HFFc6 (cell line): ENCODE measurements at regions not wholly inside any gene's neighbourhood (a gene's known extent, or its start where the extent isn't known, plus 50 kb on each side); places are given as distances from the start of the nearest gene placed in this dataset.

ENCODE experiments used
- DNase-seq: peaks from one replicate; pipeline ENCODE4 v3.0.0-alpha.2; 2018
- H3K27ac Mint-ChIP-seq: 2 replicates; pipeline ENCODE4 v1.8.0; 2020; ENCODE audit warnings: mild to moderate bottlenecking, mixed read lengths
- H3K27me3 Mint-ChIP-seq: 2 replicates; pipeline ENCODE4 v1.8.0; 2021; ENCODE audit warnings: mild to moderate bottlenecking, moderate library complexity, mixed read lengths; ENCODE audit not compliant: insufficient read depth
- H3K36me3 Mint-ChIP-seq: 2 replicates; pipeline ENCODE4 v1.8.0; 2021; ENCODE audit warnings: low read depth, mixed read lengths
- H3K4me1 Mint-ChIP-seq: 2 replicates; pipeline ENCODE4 v1.8.0; 2020; ENCODE audit warnings: low read depth, mixed read lengths
- H3K4me3 Mint-ChIP-seq: 2 replicates; pipeline ENCODE4 v1.8.0; 2020; ENCODE audit warnings: mild to moderate bottlenecking, moderate library complexity, mixed read lengths
- H3K9me3 Mint-ChIP-seq: 2 replicates; pipeline ENCODE4 v1.8.0; 2020; ENCODE audit warnings: mild to moderate bottlenecking, mixed read lengths
- CTCF ChIP-seq: fragments of 200-600 bp; sonication (generic); IDR thresholded peaks from 2 replicates; pipeline ENCODE4 v1.5.0; 2021; ENCODE audit warnings: antibody characterized with exemption, mild to moderate bottlenecking

GRCh38 chr4:139611391-139611790, 54.2 kb upstream of the MGST2 start:
- Mint-ChIP-seq H3K4me1 (peaks cover 37% of the 10 kb centered on the region), H3K4me3 (no peak overlapping the region), H3K36me3 (no peaks in the 10 kb centered on the region), H3K27me3 (no peaks in the 10 kb centered on the region; the same call in 1 of the 2 replicates), H3K9me3 (no peaks in the 10 kb centered on the region), H3K27ac (no peak overlapping the region)
- no peak for TF ChIP-seq CTCF
- DNase-seq, result no peak

DNA sequence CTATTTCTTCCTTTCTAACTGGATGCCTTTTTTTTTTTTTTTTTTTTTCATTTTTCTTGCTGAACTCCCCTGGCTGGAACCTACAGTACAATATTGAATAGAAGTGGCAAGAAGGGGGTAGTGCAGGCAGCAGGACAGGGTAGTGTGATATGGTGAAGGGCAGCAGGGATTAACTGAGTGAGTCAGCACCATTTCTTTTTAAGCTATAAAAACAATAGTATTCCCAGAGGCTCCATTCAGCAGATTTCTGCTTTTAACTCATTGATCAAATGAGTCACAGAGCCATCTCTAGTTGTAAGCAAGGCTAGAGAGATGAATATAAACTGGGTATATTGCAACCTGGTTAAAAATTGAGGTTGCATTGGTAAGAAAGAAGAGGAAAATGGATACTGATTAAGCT, 53.6 kb upstream of the SETD7 start:
- Mint-ChIP-seq H3K4me3 (no peak overlapping the region), H3K9me3 (no peaks in the 10 kb centered on the region), H3K27ac (peak overlapping the region; percentile 24; the same call in 1 of the 2 replicates), H3K27me3 (no peaks in the 10 kb centered on the region; the same call in none of the 2 replicates), H3K36me3 (no peaks in the 10 kb centered on the region), H3K4me1 (peaks cover 44% of the 10 kb centered on the region)
- DNase-seq, result peak; percentile 65
- peak; percentile 34 for TF ChIP-seq CTCF

DNA sequence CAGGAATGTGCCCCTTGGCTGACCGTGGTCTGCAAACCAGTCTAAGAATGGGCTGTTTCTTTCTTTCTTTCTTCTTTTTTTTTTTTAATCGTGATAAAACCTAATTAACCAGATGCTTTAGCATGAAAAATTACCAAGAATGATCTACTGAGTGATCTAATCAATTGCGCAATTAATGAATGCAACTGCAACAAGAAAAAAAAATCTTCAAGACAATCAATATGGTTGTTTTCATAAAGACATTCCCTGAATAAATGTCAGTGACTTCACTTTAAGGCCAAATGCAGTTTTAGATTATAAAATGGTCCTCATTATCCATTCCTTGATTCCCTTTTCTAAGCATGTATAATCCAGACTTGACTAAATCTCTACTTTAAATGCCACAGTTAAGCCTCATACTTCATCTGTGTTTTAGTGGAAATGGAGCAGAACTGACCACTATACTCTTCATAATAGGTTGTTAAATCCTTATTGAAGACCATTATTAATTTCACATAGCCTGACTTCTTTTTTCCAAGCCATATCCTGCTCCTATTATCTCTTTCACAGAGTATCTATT, 51.6 kb upstream of the SETD7 start:
- no peak for DNase-seq
- H3K4me3 Mint-ChIP-seq, result no peak overlapping the region; the same call in 1 of the 2 replicates
- peak overlapping the region; percentile 80 for H3K27ac Mint-ChIP-seq
- no peaks in the 10 kb centered on the region for H3K9me3 Mint-ChIP-seq
- TF ChIP-seq CTCF, result no peak
- H3K36me3 Mint-ChIP-seq, result no peaks in the 10 kb centered on the region
- H3K4me1 Mint-ChIP-seq, result peaks cover 44% of the 10 kb centered on the region
- H3K27me3 Mint-ChIP-seq, result no peaks in the 10 kb centered on the region; the same call in none of the 2 replicates

DNA sequence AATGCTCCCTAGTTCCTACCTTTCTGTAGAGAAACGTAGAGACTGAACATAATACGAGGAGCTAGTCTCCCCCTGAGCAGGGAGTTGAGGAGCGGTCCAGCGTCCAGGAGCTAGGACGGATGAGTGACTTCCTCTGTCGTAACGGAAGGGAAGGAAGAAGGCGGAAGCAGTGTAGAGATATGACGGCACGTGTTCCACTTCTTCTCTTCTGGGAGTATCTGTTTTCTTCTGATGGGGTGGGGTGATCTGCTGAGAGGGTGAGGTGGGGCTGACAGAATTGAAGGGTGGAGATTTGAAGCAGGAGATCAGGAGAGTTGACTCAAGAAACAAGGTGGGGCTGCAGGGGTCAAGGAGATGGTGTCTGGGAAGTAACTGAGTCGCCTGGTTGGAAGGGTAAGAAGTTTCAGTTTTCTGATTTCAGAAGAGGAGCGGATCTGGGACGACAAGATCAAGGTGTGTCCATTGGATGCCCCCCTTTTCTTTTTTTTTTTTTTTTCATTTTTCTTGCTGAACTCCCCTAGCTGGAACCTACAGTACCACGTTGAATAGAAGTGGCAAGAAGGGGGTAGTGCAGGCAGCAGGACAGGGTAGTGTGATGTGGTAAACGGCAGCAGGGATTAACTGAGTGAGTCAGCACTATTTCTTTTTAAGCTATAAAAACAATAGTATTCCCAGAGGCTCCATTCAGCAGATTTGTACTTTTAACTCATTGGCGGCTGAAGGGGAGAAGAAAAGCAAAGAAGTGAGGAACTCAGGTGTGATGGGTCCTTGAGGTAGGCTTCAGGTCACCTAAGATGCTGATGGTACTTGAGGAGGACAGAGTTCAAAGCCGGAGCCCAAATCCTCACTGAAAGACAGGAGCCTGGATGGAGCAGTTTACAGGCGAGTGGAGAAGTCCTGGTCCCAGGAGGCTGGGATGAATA, 50.8 kb upstream of the SETD7 start:
- H3K27ac Mint-ChIP-seq, result peak overlapping the region; percentile 80
- DNase-seq, result peak; percentile 74
- no peaks in the 10 kb centered on the region for H3K36me3 Mint-ChIP-seq
- no peaks in the 10 kb centered on the region; the same call in none of the 2 replicates for H3K27me3 Mint-ChIP-seq
- H3K4me3 Mint-ChIP-seq, result peak overlapping the region; percentile 49
- H3K4me1 Mint-ChIP-seq, result peaks cover 44% of the 10 kb centered on the region
- peak; percentile 60 for TF ChIP-seq CTCF
- no peaks in the 10 kb centered on the region for H3K9me3 Mint-ChIP-seq

DNA sequence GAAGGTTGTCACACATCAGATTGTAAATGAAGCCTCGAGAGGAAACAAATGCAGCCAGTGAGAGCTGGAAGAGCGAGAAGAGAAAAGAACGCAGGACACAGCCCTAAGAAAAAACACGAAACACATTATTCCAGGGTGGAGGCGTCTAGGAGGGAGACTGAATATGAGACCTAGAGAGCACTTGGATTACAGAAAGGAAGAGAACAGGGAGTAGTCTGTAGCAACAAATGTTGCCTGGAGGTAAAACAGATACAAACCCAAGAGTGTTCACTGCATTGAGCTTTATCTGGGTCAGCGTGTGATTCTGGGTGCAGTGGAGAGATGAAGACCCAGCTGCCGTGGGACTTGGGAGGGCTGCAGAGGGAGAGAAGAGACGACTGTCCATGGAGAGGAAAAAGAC, 50.1 kb upstream of the SETD7 start:
- Mint-ChIP-seq H3K9me3 (no peaks in the 10 kb centered on the region), H3K36me3 (no peaks in the 10 kb centered on the region), H3K27me3 (no peaks in the 10 kb centered on the region; the same call in none of the 2 replicates), H3K27ac (0 out of 2 replicates have a peak overlapping the region, but pooled peaks have one; percentile 11), H3K4me1 (peaks cover 44% of the 10 kb centered on the region), H3K4me3 (no peak overlapping the region; the same call in 1 of the 2 replicates)
- no peak for TF ChIP-seq CTCF
- DNase-seq, result no peak
